ENCODE measurements at regions not wholly inside any gene's neighbourhood (a gene's known extent, or its start where the extent isn't known, plus 50 kb on each side); places are given as distances from the start of the nearest gene placed in this dataset.
"Not testable (repeated sequence)": the region's sequence is repeated elsewhere in the genome, so short reads cannot be mapped to it uniquely, and the experiment has no call there.

GRCh38 chr20:22830138-22830537 lies 205.0 kb upstream of the SSTR4 start:
- Histone ChIP-seq H3K9me3 (ENCODE audit: control insufficient read depth, insufficient read depth, low read depth, low read length) (no peaks in the 10 kb centered on the region), H3K79me2 (ENCODE audit: control insufficient read depth, insufficient read depth, low read length) (no peaks in the 10 kb centered on the region), H3K36me3 (ENCODE audit: control insufficient read depth, insufficient read depth, low read length) (no peaks in the 10 kb centered on the region), H3K4me2 (ENCODE audit: extremely low read depth, insufficient read depth, low read length) (no peak overlapping the region), H2AFZ (ENCODE audit: low read length) (no peak overlapping the region), H3K9ac (ENCODE audit: insufficient read depth, low read length) (no peak overlapping the region), H3K27me3 (ENCODE audit: control insufficient read depth, insufficient read depth, low read length) (no peaks in the 10 kb centered on the region), H3K4me3 (replicated peaks in 1 of 4; ENCODE audit: control extremely low read depth in 1 of 4, insufficient read depth in 1 of 4, low read depth in 3 of 4, low read length in 4 of 4) (no peak overlapping the region), H3K27ac (ENCODE audit: insufficient read depth, low read length) (no peak overlapping the region), H4K20me1 (ENCODE audit: control insufficient read depth, extremely low read depth, insufficient read depth, low read length) (no peaks in the 10 kb centered on the region), H3K4me1 (ENCODE audit: control insufficient read depth, extremely low read depth, insufficient read depth, low read length) (no peaks in the 10 kb centered on the region)
- DNase-seq (ENCODE audit: low read depth in 2 of 2) = no peak
- TF ChIP-seq EZH2 (IDR thresholded peaks at IDR 0.05; ENCODE audit: low read length, missing control alignments) = no peak
- no peak for TF ChIP-seq CTCF (conservative IDR thresholded peaks at IDR 0.05 in 1 of 2, IDR thresholded peaks at IDR 0.05 in 1 of 2; ENCODE audit: low read depth in 1 of 2, low read length in 2 of 2)

- H3K36me3 ChIP-seq (ENCODE audit: control insufficient read depth, insufficient read depth, low read length); H4K20me1 ChIP-seq (ENCODE audit: control insufficient read depth, extremely low read depth, insufficient read depth, low read length); H3K4me2 ChIP-seq (ENCODE audit: extremely low read depth, insufficient read depth, low read length); H3K27ac ChIP-seq (ENCODE audit: insufficient read depth, low read length); H3K4me1 ChIP-seq (ENCODE audit: control insufficient read depth, extremely low read depth, insufficient read depth, low read length); H3K9ac ChIP-seq (ENCODE audit: insufficient read depth, low read length); H3K79me2 ChIP-seq (ENCODE audit: control insufficient read depth, insufficient read depth, low read length); H3K27me3 ChIP-seq (ENCODE audit: control insufficient read depth, insufficient read depth, low read length); DNase-seq (ENCODE audit: low read depth in 2 of 2); H2AFZ ChIP-seq (ENCODE audit: low read length); H3K9me3 ChIP-seq (ENCODE audit: control insufficient read depth, insufficient read depth, low read depth, low read length); H3K4me3 ChIP-seq (replicated peaks in 1 of 4; ENCODE audit: control extremely low read depth in 1 of 4, insufficient read depth in 1 of 4, low read depth in 3 of 4, low read length in 4 of 4): not testable (repeated sequence)
These were observed 204.4 kb upstream of the SSTR4 start for GRCh38 chr20:22830715-22831114.

GRCh38 chr20:22833851-22834250 lies 201.3 kb upstream of the SSTR4 start:
- no peak overlapping the region for H3K9ac ChIP-seq (ENCODE audit: insufficient read depth, low read length)
- no peak for TF ChIP-seq EZH2 (IDR thresholded peaks at IDR 0.05; ENCODE audit: low read length, missing control alignments)
- TF ChIP-seq CTCF (conservative IDR thresholded peaks at IDR 0.05 in 1 of 2, IDR thresholded peaks at IDR 0.05 in 1 of 2; ENCODE audit: low read depth in 1 of 2, low read length in 2 of 2) = no peak
- H3K4me3 ChIP-seq (replicated peaks in 1 of 4; ENCODE audit: control extremely low read depth in 1 of 4, insufficient read depth in 1 of 4, low read depth in 3 of 4, low read length in 4 of 4) = no peak overlapping the region
- H3K27me3 ChIP-seq (ENCODE audit: control insufficient read depth, insufficient read depth, low read length) = no peaks in the 10 kb centered on the region
- no peak overlapping the region for H3K27ac ChIP-seq (ENCODE audit: insufficient read depth, low read length)
- no peaks in the 10 kb centered on the region for H3K36me3 ChIP-seq (ENCODE audit: control insufficient read depth, insufficient read depth, low read length)
- no peaks in the 10 kb centered on the region for H3K4me1 ChIP-seq (ENCODE audit: control insufficient read depth, extremely low read depth, insufficient read depth, low read length)
- no peak for DNase-seq (ENCODE audit: low read depth in 2 of 2)
- H3K9me3 ChIP-seq (ENCODE audit: control insufficient read depth, insufficient read depth, low read depth, low read length) = no peaks in the 10 kb centered on the region
- H2AFZ ChIP-seq (ENCODE audit: low read length) = no peak overlapping the region
- H3K79me2 ChIP-seq (ENCODE audit: control insufficient read depth, insufficient read depth, low read length) = no peaks in the 10 kb centered on the region
- no peaks in the 10 kb centered on the region for H4K20me1 ChIP-seq (ENCODE audit: control insufficient read depth, extremely low read depth, insufficient read depth, low read length)
- no peak overlapping the region for H3K4me2 ChIP-seq (ENCODE audit: extremely low read depth, insufficient read depth, low read length)
